ENCODE measurements at regions not wholly inside any gene's neighbourhood (a gene's known extent, or its start where the extent isn't known, plus 50 kb on each side); places are given as distances from the start of the nearest gene placed in this dataset.
"Not testable (repeated sequence)": the region's sequence is repeated elsewhere in the genome, so short reads cannot be mapped to it uniquely, and the experiment has no call there.

DNA sequence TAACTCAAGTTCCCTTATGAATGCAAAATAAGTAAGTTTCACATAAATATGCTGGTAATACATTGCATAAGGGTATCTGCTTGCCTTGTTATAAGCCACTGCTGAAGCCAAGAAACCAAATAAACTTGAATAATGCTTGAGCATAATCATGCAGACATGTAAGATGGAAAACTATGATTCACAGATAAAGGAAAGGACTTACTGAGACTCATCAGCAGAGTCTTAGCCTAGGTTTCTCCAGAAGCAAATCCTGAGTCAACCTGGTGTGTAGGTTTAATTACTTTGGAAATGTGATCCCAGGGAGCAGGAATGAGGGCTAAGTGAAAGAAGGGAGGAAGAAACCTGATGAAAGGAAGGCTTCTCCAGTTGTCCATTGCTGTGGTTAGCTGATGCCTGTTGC is 107.7 kb upstream of the BTG1 start:
- DNase-seq, result no peak

DNA sequence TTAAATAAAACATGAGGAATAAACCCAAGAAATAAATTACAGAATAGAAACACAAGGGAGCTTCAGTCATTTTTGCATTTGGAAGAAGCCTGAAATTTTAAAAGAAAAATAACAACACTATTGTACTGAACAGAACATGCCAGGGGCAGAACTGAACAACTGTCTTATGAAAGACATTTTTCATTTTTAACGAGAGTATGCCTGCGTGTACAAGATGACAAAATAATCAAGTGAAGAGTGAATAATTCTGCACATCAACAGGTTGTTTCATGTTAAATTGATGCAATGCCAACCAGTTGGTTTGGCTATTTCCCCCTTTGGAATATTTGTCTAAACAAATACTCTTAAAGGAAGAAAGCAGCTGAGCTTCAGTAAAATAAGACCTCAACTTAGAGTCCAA is 103.3 kb upstream of the BTG1 start:
- DNase-seq, result no peak

DNA sequence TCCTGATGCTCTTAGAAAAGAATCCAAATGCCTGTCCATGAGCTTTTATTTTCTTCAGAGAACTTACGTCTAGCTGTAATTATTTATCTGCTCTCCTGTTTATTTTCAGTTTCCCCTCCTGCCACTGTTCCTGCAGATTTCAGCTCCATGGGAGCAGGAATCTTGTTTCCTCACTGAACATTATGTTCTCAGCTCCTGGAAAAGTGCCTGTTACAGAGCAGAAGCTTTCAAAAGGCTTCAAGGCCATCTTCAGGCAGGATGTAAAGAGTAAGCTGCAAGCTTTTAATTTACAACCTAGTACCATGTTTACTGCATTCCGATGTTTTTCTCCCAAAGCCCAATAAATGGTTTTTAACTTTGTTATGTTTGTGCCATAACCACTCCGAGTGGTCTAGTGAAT is 98.4 kb upstream of the BTG1 start:
- DNase-seq, result no peak

DNA sequence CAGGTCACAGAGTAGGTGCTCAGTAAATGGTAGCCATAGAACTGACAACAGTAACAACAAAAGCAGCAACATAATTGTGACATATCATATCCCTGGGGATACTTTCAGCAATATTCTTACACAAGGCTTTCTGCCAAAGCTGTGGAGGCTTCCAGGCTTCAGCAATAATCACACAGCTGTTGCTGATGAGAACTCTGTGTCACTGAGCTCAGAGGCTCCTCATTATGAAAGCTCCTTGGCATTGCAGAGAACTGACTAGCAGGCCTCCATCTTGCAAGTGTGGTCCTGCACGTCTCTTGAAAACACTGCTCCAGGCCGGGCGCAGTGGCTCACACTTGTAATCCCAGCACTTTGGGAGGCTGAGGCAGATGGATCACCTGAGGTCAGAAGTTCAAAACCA is 97.3 kb upstream of the BTG1 start:
- DNase-seq, result no peak

DNA sequence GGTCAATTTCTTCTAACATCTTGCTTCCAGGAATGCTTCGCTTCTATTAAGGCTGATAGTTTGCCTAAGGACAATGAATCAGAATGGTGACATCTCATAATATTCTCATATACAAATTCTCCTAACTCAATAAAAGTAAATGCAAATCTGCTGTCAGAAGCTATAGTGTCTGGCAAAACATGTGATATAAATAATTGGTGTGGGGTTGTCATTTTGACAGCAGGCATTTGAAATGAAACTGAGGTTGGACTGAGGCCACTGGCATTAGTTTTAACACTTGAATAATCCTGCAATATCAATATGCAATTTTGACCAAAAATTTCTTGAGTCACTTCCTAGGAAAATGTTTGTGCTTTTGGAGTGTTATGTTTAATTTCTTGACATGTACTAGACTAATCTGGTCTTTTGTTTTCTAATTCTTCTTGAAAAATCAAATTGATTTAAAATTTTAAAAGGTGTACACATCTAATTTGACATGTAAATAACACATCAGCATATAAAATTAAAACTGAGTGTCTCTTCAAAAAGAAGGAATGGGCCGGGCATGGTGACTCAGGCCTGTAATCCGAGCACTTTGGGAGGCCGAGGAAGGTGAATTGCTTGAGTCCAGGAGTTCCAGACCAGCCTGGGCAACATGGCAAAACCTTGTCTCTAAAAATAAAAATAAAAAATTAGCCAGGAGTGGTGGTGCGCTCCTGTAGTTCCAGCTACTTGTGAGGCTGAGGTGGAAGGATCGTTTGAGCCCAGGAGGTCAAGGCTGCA is 92.3 kb upstream of the BTG1 start:
- no peak for DNase-seq

DNA sequence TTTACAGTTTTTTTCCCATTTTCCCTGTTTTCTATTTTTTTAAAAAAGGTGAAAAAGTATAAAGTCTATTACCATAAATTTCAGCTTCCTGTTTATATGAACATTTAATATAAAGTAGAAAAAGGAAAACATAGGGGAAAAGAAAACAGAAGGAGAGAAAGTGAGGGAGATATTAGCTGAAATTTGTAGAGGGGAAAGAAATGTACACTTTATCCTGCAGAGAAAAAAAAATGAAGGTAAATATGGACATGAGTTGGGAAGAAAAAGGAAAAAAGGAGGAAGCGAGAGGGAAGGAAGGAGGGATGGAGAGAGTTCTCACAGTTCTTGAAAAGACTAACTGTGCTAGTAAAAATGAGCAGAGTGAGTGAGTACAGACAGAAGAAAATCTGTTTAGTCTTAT is 91.6 kb upstream of the BTG1 start:
- no peak for DNase-seq

DNA sequence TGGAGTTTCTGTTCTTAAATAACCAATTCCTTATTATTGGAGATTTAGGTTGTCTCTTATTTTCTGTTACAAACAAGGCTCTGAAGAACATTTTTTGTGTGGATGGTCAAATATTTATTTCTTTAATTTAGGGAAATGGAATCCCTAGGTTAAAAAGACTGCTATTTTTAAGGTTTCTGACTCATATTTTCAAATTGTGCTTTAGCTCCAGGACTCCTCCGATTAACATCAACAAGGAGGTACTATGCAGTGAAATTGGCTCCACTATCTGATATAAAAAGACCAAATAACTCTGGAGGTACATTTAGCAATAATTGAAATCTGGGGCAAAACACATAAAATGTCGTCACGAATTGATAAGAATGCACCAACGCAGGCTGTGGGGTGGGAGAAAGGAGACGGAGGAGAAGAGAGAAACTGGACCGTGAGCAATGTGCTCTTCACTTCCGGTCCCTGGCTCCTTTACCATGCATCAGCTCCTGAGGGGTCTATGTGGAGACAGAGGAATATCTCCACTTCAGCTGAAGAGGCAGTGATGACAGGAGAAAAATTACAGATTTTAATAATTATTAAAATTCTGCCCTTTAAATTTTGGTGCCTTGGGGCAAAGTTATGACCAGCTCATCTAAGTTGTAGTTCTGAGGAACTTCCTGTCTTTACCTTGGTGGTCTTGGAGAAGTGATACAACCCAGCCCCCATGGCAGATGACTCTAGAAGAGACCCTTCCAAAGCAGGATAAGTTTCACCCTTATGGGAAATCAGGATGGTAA is 90.2 kb upstream of the BTG1 start:
- DNase-seq, result no peak

DNA sequence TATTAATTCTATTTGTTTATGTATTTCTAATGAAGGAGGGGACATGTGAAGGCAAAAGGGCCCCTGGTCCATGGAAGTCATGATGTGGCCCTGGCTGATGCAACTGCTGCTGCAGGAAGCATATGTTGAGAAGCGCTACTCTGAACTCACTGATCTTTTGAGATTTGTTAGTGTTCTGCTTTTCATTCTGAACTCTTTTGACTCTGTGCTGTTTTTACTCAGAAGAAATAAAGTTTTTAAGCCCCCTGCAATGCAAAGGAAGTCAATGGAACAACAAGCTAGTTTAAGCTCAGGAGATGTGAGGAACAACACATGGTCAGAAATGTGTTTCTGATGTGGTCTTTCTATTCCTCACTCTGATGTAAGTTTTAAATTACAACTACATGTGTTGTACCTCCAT is 88.9 kb upstream of the BTG1 start:
- no peak for DNase-seq

DNA sequence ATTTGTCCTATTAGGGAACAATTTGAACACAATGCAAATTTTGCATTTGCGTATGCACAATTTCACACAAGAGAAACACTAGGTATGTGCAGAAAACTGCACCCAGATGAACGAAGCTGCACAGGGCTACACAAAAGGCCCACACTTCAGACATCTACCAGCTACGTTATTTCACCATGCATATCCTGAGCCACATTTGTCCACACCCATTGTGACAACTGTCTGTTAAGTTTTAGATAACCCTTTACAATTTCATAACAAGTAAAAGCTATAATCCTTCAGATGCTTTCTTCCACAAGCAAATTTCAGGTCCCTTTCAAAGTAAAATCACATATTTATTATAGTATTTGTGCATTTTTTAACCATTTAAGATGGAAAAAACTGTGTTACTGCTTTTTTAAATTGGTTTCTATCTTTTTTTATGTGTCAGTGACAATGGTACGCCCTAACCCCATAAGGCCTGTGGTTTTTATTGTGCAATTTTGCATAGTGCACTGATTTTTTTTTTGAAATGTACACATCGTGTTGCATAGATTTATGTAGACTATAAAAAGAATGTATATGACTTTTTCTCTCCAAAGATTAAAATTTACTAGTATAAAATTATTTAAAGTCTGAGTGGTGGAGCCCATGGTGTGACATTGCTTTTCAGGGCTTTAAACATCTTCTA is 87.8 kb upstream of the BTG1 start:
- DNase-seq, result no peak

DNA sequence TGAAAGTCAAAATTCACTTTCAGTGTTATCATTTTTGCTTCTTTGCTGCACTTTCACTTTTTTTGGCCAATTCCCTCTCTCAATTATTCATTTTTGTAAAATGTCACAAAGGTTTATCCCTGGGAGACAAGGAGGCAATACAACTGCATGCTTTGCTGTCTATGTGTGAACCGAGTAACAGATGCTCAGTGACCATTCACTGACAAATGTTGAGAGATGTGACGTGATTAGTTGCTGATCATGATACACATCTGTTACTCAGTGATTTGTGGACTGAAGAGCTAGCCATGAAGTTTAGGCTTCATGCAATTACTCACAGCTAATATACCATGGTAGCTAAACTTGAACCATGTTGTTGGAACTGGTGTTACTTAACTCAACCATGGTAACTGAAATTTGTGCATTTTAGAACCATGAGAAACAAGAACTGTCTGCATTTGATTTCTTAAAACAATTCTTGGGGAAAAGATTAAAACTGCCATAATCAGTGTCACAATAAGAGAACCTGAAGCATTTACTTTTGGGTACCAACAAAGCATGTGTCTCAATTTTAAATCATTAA is 86.8 kb upstream of the BTG1 start:
- DNase-seq, result not testable (repeated sequence)

DNA sequence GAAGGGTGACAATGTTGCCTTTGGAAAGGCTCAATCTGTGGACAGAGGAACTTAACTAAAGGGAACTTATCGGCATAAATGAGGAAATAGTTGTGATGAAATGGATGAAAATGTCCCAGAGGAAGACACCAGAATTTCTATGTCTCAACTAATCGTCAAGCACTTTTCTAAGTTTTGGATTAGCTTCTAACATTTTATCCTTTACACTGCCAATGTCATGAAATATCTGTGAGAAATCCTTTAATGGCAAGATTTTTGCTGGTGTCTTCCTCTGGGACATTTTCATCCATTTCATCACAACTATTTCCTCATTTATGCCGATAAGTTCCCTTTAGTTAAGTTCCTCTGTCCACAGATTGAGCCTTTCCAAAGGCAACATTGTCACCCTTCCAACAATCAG is 86.3 kb upstream of the BTG1 start:
- DNase-seq, result not testable (repeated sequence)

DNA sequence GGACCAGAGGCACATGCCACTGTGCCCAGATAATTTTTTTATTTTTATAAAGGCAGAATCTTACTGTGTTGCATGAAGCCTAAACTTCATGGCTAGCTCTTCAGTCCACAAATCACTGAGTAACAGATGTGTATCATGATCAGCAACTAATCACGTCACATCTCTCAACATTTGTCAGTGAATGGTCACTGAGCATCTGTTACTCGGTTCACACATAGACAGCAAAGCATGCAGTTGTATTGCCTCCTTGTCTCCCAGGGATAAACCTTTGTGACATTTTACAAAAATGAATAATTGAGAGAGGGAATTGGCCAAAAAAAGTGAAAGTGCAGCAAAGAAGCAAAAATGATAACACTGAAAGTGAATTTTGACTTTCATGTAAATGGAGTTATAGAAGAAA is 85.9 kb upstream of the BTG1 start:
- not testable (repeated sequence) for DNase-seq

DNA sequence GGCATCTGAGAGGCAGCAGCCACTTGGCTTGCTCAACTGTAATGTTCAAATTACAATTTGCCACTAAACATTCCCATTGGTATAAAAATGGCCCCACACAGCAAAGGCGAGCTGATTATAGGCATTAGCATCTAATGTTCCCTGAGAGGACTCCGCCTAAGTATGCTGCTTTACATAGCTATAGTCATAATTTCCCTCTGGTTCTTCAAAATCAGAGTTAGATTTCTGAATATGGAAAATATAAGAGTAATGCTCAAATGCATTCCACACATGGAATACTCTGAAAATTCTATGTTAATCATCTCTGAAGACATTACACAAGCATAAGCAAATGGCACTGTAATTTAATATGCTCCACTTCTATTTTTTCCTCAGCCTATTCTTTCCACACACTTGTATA is 83.7 kb upstream of the BTG1 start:
- no peak for DNase-seq

DNA sequence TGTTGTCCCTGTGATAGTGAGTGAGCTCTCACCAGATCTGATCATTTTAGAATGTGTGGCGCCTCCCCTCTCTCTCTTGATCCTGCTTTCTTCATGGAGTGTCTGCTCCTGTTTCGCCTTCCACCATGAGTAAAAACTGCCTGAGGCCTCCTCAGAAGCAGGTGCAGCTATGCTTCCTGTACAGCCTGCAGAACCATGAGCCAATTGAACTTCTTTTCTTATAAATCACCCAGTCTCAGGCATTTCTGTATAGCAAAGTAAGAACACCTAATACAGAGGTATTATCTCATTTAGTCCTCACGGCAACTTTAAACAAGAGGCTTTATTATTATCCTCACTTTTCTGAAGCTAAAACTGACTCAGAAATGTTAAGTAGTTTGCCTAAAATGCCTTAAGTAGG is 81.3 kb upstream of the BTG1 start:
- no peak for DNase-seq

DNA sequence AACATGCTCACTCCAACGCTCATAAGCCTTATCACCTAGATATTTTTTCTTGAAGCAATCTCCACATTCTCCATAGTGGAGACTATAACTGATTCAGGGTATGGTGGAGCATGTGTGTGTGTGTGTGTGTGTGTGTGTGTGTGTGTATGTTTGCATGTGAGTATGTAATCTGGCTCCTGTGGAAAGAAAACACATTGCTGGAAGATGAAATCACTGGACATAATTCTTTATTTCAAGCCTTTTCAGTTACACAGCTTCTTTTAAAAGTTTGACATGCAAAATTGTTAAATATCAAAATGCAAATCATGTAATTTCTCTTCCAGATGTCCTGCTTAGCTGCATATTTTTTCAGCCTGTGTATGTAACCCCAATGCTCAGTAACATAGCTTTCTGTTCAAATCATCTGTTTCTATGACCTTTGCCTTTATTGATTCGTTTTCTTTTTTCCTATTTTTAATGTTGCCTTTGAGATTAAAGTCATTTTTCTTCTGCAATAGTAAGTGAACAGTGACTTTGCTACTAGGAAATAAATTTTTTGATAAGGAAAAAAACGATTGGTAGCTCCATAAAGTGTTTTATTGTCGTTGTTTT is 80.5 kb upstream of the BTG1 start:
- no peak for DNase-seq

DNA sequence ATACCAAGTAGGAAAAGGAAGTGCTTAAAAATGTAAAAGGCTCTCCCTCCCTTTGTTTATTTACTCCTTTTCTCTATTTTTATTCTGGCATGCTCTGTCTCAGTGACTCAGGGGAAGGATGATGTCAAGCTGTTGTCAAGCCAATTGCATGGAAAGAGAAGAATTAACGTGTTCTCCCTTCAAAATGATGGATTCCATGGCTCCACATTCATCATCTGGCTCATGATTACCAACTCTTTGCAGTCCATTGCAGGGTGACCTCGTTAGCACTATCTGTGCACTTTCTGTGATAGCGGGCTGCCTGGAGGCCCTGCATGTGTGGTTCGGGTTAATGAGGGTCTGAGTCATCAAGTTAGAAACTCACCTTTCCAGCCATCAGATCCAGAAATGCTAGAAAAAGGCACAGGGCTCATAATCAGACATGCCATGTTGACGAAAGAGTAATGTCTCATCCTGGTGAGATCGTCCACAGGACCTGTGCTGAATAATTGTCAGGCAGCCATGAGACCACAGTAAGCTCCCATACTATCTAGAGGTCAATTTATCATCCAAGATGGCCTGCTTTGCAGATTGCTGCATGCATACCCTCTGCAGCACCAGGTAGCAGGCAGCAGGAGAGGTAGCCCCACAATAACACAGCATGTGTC is 79.2 kb upstream of the BTG1 start:
- DNase-seq, result no peak

DNA sequence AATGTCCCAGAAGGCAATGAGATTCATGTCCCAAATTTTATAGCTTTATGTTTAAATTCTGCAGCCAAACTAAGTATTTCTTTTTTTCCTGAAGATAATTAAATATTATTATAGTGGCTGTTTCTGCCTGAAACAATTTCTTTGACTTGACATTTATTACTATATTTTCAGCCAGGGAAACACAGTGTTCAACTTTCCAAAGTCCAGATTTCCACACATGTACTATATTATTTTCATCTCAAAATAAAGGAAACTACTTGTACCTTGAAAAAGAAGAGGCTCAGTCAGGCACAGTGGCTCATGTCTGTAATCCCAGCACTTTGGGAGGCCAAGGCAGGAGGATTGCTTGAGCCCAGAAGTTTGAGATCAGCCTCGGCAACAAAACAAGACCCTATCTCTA is 77.8 kb upstream of the BTG1 start:
- no peak for DNase-seq

DNA sequence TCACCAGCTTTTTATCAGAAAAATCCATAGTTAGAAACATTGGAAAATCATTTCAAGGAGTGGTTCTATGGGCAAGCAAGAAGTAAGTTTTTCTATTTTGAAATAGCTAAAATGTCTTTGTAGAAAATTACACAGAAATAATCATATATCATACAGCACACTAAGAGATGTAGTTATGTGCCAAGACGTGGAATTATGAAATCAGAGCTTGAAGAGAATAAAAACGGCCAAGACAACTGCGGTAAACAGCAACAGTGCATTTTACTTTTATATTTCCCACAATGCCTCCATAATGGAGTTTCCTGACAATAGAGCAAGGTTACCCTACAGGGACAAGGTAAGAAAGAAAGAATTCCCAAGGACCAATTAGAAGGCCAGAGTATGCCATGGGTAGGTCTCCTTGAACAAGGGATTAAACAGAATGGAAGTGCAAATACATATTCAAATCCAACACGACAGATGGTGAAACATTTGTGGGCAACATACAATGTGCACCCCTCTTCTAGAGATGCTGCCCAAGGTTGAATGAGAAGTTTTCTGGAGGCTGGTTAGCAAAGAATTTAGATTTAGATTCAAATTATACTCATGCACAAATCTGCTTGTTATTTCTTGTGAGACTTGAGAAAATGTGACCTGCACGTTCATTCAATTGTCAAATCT is 76.1 kb upstream of the BTG1 start:
- no peak for DNase-seq

DNA sequence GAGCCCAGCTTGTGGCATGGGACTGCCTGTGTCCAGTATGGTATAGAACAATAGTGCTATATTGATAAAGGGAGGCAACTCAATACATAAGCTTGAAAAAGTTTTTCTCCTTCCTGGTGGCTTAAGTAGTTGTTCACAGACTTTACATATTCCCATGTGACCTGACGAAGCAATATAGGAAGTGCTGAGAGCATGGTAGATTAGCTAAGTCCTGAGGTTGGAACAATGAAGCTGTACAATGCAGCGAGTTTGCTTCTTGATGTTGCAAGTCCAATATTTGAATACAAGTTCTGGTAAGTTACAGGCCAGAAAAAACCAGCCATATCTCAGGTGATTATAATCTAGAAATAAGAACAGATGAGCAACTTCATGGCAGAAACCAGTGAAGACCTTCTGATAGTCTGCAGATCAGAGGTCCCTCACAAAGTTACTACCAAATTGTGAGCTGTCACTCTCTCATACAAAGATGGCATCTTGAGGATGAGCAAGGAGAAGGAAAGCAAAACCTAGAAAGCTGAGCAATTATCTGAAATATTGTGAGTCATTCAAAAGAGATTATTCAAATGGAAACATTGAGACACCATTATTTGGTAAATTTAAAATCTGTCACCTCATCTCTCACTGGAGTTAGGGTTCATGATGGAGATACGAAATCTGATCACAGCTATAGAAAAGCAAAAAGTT is 72.9 kb upstream of the BTG1 start:
- no peak for DNase-seq

DNA sequence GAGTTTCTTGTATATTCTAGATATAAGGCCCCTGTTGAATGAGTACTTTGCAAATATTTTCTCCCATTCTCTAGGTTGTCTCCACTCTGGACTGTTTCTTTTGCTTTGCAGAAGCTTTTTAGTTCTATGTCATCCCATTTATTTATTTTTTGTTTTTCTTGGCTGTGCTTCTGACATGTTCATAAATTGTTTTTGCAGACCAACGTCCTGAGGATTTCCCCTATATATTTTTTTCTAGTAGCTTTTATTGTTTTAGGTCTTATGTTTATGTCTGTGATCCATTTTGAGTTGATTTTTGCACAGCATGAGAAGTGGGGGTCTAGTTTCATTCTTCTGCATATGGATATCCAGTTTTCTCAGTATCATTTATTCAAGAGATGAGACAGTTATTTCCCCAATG is 70.4 kb upstream of the BTG1 start:
- DNase-seq, result no peak

DNA sequence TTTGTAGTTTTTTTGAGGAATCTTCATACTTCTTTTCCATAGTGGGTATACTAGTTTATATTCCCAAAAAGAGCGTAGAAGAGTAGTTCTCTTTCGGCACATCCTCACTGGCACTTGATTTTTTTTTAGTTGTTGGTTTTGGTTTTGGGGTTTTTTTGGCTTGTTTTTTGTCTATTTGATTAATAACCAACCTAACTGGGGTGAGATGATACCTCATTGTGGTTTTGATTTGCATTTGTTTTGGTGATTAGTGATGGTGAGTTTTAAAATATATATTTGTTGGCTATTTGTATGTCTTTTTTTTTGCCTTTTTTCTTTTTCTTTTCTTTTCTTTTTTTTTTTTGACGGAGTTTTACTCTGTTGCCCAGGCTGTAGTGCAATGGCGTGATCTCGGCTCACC is 69.7 kb upstream of the BTG1 start:
- no peak for DNase-seq

DNA sequence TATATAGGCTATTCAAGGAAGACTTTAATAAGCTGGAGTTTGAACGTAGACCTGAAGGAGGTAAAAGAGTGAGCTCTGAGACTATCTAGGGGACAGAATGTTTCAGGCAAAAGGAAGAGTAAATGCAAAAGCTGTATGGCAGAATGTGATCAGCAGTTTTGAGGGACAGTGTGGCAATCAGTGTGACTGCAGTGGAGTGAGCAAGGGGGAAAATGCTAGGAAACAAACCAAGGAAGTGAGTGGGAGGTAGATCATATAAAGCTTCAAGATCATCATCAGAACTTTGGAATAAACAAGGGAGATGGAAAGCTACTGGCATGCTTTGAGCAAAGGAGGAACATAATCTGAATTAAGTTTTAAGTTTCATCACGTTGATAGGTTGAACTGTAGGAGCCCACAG is 67.5 kb upstream of the BTG1 start:
- DNase-seq, result no peak
